ENCODE measurements at regions not wholly inside any gene's neighbourhood (a gene's known extent, or its start where the extent isn't known, plus 50 kb on each side); places are given as distances from the start of the nearest gene placed in this dataset.

- no peak overlapping the region for H2AK5ac ChIP-seq (ENCODE audit: low read length, severe bottlenecking)
- no peak overlapping the region for H4K8ac ChIP-seq (ENCODE audit: low read length)
- H3K27me3 ChIP-seq (ENCODE audit: control insufficient read depth in 1 of 2, insufficient read depth in 1 of 2, low read length in 2 of 2), result peaks cover 0 to 2% of the 10 kb centered on the region in 2 experiments
- H2BK120ac ChIP-seq (ENCODE audit: low read depth, low read length), result no peak overlapping the region
- no peak overlapping the region for H3K4me3 ChIP-seq (ENCODE audit: insufficient read depth in 1 of 2, low read depth in 1 of 2, low read length in 2 of 2)
- peaks cover 7% of the 10 kb centered on the region for H3K79me1 ChIP-seq (replicated peaks; ENCODE audit: low read length, poor library complexity, severe bottlenecking)
- no peak overlapping the region for H2BK15ac ChIP-seq (ENCODE audit: low read depth, poor library complexity, severe bottlenecking)
- WGBS, result 92% methylated on average over 4 of the region's 4 CpGs
- no peak overlapping the region for H3K14ac ChIP-seq (ENCODE audit: low read length in 2 of 2)
- no peaks in the 10 kb centered on the region for H3K9me3 ChIP-seq (ENCODE audit: control insufficient read depth, low read length)
- H3K27ac ChIP-seq (ENCODE audit: low read length, poor library complexity, severe bottlenecking), result no peak overlapping the region
- no peak overlapping the region for H2AFZ ChIP-seq (ENCODE audit: low read depth, low read length)
- no peak overlapping the region for H3K18ac ChIP-seq (ENCODE audit: low read depth in 1 of 2, low read length in 2 of 2)
- no peak for DNase-seq
- peaks cover 0 to 4% of the 10 kb centered on the region in 2 experiments for H3K36me3 ChIP-seq (ENCODE audit: control insufficient read depth in 1 of 2, insufficient read depth in 2 of 2, low read depth in 1 of 2, low read length in 2 of 2)
- no peak overlapping the region for H2BK5ac ChIP-seq (ENCODE audit: low read depth, low read length, poor library complexity, severe bottlenecking)
- no peak overlapping the region for H2BK12ac ChIP-seq (ENCODE audit: low read length in 2 of 2)
- no peak overlapping the region for H3K4me2 ChIP-seq (ENCODE audit: low read length, poor library complexity, severe bottlenecking)
- peaks cover 2% of the 10 kb centered on the region for H3K4me1 ChIP-seq (ENCODE audit: control insufficient read depth, insufficient read depth, low read depth, low read length)
- no peak overlapping the region for H4K91ac ChIP-seq (ENCODE audit: low read length)
- no peak overlapping the region for H3K9ac ChIP-seq (ENCODE audit: low read length)
- no peak overlapping the region for H3K23ac ChIP-seq (ENCODE audit: low read length in 2 of 2)
- H3K4ac ChIP-seq (ENCODE audit: low read depth in 1 of 2, low read length in 2 of 2), result no peak overlapping the region
Observed at GRCh38 chr1:232473900-232474299, 156.0 kb downstream of the SIPA1L2 start.

GRCh38 chr1:232473324-232473723, 156.6 kb downstream of the SIPA1L2 start:
- H3K23ac ChIP-seq (ENCODE audit: low read length in 2 of 2), result no peak overlapping the region

DNA sequence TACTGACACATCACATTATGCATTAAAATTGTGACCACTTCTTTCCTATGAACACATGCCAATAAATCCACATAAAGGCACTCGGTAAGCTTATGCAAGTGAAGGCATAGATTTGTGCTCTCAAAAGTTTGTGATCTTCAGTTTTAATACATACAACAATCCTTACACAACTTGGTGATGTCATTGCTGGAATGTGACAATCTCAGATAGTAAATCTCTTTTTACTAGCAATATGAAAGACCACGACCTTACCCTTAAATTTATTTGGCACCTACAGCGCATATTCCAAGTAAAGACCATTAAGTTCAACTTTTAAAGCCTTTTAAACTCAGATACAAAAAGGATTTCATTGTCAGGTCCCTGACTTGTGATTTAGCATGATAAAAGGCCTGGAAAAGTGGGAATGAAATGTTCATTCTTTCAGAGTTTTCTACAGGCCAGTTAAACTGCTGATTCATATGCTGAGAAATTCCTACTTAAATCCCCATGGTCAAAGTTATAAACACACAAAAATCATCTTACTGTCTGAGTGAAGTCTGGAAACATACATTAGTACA, 157.4 kb downstream of the SIPA1L2 start:
- no peak overlapping the region for H3K27ac ChIP-seq (ENCODE audit: low read length, poor library complexity, severe bottlenecking)
- peaks cover 0 to 2% of the 10 kb centered on the region in 2 experiments for H3K27me3 ChIP-seq (ENCODE audit: control insufficient read depth in 1 of 2, insufficient read depth in 1 of 2, low read length in 2 of 2)
- H3K14ac ChIP-seq (ENCODE audit: low read length in 2 of 2), result no peak overlapping the region
- H4K91ac ChIP-seq (ENCODE audit: low read length), result no peak overlapping the region
- H3K4me3 ChIP-seq (ENCODE audit: insufficient read depth in 1 of 2, low read depth in 1 of 2, low read length in 2 of 2), result no peak overlapping the region
- 29% methylated on average over 3 of the region's 3 CpGs for WGBS
- no peak overlapping the region for H4K8ac ChIP-seq (ENCODE audit: low read length)
- no peak overlapping the region for H2AK5ac ChIP-seq (ENCODE audit: low read length, severe bottlenecking)
- H2BK12ac ChIP-seq (ENCODE audit: low read length in 2 of 2), result no peak overlapping the region
- no peak overlapping the region for H3K4ac ChIP-seq (ENCODE audit: low read depth in 1 of 2, low read length in 2 of 2)
- peak; percentile 75 for DNase-seq
- H3K4me1 ChIP-seq (ENCODE audit: control insufficient read depth, insufficient read depth, low read depth, low read length), result peaks cover 2% of the 10 kb centered on the region
- H3K4me2 ChIP-seq (ENCODE audit: low read length, poor library complexity, severe bottlenecking), result no peak overlapping the region
- no peak overlapping the region for H2BK5ac ChIP-seq (ENCODE audit: low read depth, low read length, poor library complexity, severe bottlenecking)
- peaks cover 7% of the 10 kb centered on the region for H3K79me1 ChIP-seq (replicated peaks; ENCODE audit: low read length, poor library complexity, severe bottlenecking)
- no peak overlapping the region for H3K23ac ChIP-seq (ENCODE audit: low read length in 2 of 2)
- peaks cover 0 to 10% of the 10 kb centered on the region in 2 experiments for H3K36me3 ChIP-seq (ENCODE audit: control insufficient read depth in 1 of 2, insufficient read depth in 2 of 2, low read depth in 1 of 2, low read length in 2 of 2)
- H2BK15ac ChIP-seq (ENCODE audit: low read depth, poor library complexity, severe bottlenecking), result no peak overlapping the region
- H3K9ac ChIP-seq (ENCODE audit: low read length), result peak overlapping the region; percentile 61
- H2BK120ac ChIP-seq (ENCODE audit: low read depth, low read length), result no peak overlapping the region
- H3K9me3 ChIP-seq (ENCODE audit: control insufficient read depth, low read length), result no peaks in the 10 kb centered on the region
- no peak overlapping the region for H2AFZ ChIP-seq (ENCODE audit: low read depth, low read length)
- no peak overlapping the region for H3K18ac ChIP-seq (ENCODE audit: low read depth in 1 of 2, low read length in 2 of 2)

More at GRCh38 chr1:232473324-232473723, 156.6 kb downstream of the SIPA1L2 start:
- no peak overlapping the region for H2AFZ ChIP-seq (ENCODE audit: low read depth, low read length)
- H2BK5ac ChIP-seq (ENCODE audit: low read depth, low read length, poor library complexity, severe bottlenecking), result no peak overlapping the region
- no peak overlapping the region for H3K27ac ChIP-seq (ENCODE audit: low read length, poor library complexity, severe bottlenecking)
- no peak overlapping the region for H2BK15ac ChIP-seq (ENCODE audit: low read depth, poor library complexity, severe bottlenecking)
- no peak overlapping the region for H3K14ac ChIP-seq (ENCODE audit: low read length in 2 of 2)
- no peak overlapping the region for H4K91ac ChIP-seq (ENCODE audit: low read length)
- H2BK120ac ChIP-seq (ENCODE audit: low read depth, low read length), result no peak overlapping the region
- no peaks in the 10 kb centered on the region for H3K9me3 ChIP-seq (ENCODE audit: control insufficient read depth, low read length)
- peaks cover 7% of the 10 kb centered on the region for H3K79me1 ChIP-seq (replicated peaks; ENCODE audit: low read length, poor library complexity, severe bottlenecking)
- H3K4me3 ChIP-seq (ENCODE audit: insufficient read depth in 1 of 2, low read depth in 1 of 2, low read length in 2 of 2), result no peak overlapping the region
- peaks cover 0 to 2% of the 10 kb centered on the region in 2 experiments for H3K27me3 ChIP-seq (ENCODE audit: control insufficient read depth in 1 of 2, insufficient read depth in 1 of 2, low read length in 2 of 2)
- no peak overlapping the region for H3K4me2 ChIP-seq (ENCODE audit: low read length, poor library complexity, severe bottlenecking)
- peak; percentile 82 for DNase-seq
- peak overlapping the region; percentile 61 for H3K9ac ChIP-seq (ENCODE audit: low read length)
- H2BK12ac ChIP-seq (ENCODE audit: low read length in 2 of 2), result peak overlapping the region in 1 of 2 experiments; percentile 78
- peaks cover 0 to 7% of the 10 kb centered on the region in 2 experiments for H3K36me3 ChIP-seq (ENCODE audit: control insufficient read depth in 1 of 2, insufficient read depth in 2 of 2, low read depth in 1 of 2, low read length in 2 of 2)
- H4K8ac ChIP-seq (ENCODE audit: low read length), result peak overlapping the region; percentile 38
- H3K4me1 ChIP-seq (ENCODE audit: control insufficient read depth, insufficient read depth, low read depth, low read length), result peaks cover 2% of the 10 kb centered on the region
- H3K4ac ChIP-seq (ENCODE audit: low read depth in 1 of 2, low read length in 2 of 2), result no peak overlapping the region
- H2AK5ac ChIP-seq (ENCODE audit: low read length, severe bottlenecking), result no peak overlapping the region
- 26% methylated on average over 2 of the region's 2 CpGs for WGBS
- H3K18ac ChIP-seq (ENCODE audit: low read depth in 1 of 2, low read length in 2 of 2), result peak overlapping the region in 1 of 2 experiments; percentile 29

- H2AFZ ChIP-seq (ENCODE audit: low read depth, low read length), result no peak overlapping the region
- H4K8ac ChIP-seq (ENCODE audit: low read length), result no peak overlapping the region
- 75% methylated on average over 4 of the region's 5 CpGs for WGBS
- H3K4ac ChIP-seq (ENCODE audit: low read depth in 1 of 2, low read length in 2 of 2), result no peak overlapping the region
- H3K27me3 ChIP-seq (ENCODE audit: control insufficient read depth in 1 of 2, insufficient read depth in 1 of 2, low read length in 2 of 2), result peaks cover 0 to 2% of the 10 kb centered on the region in 2 experiments
- no peak for DNase-seq
- no peak overlapping the region for H2BK15ac ChIP-seq (ENCODE audit: low read depth, poor library complexity, severe bottlenecking)
- no peak overlapping the region for H4K91ac ChIP-seq (ENCODE audit: low read length)
- H2BK12ac ChIP-seq (ENCODE audit: low read length in 2 of 2), result no peak overlapping the region
- H3K18ac ChIP-seq (ENCODE audit: low read depth in 1 of 2, low read length in 2 of 2), result no peak overlapping the region
- H3K79me1 ChIP-seq (replicated peaks; ENCODE audit: low read length, poor library complexity, severe bottlenecking), result peaks cover 8% of the 10 kb centered on the region
- H3K9me3 ChIP-seq (ENCODE audit: control insufficient read depth, low read length), result no peaks in the 10 kb centered on the region
- no peak overlapping the region for H2BK120ac ChIP-seq (ENCODE audit: low read depth, low read length)
- no peak overlapping the region for H2AK5ac ChIP-seq (ENCODE audit: low read length, severe bottlenecking)
- H3K4me3 ChIP-seq (ENCODE audit: insufficient read depth in 1 of 2, low read depth in 1 of 2, low read length in 2 of 2), result no peak overlapping the region
- no peak overlapping the region for H3K14ac ChIP-seq (ENCODE audit: low read length in 2 of 2)
- no peak overlapping the region for H2BK5ac ChIP-seq (ENCODE audit: low read depth, low read length, poor library complexity, severe bottlenecking)
- H3K4me1 ChIP-seq (ENCODE audit: control insufficient read depth, insufficient read depth, low read depth, low read length), result peaks cover 2% of the 10 kb centered on the region
- H3K23ac ChIP-seq (ENCODE audit: low read length in 2 of 2), result no peak overlapping the region
- no peak overlapping the region for H3K4me2 ChIP-seq (ENCODE audit: low read length, poor library complexity, severe bottlenecking)
- peaks cover 0 to 17% of the 10 kb centered on the region in 2 experiments for H3K36me3 ChIP-seq (ENCODE audit: control insufficient read depth in 1 of 2, insufficient read depth in 2 of 2, low read depth in 1 of 2, low read length in 2 of 2)
- H3K27ac ChIP-seq (ENCODE audit: low read length, poor library complexity, severe bottlenecking), result no peak overlapping the region
- H3K9ac ChIP-seq (ENCODE audit: low read length), result no peak overlapping the region
Observed at GRCh38 chr1:232471250-232471649, 158.7 kb downstream of the SIPA1L2 start.

Data from mesenchymal stem cell (in vitro differentiated cells and primary cell).